HG03432 (cell line): ENCODE measurements at regions not wholly inside any gene's neighbourhood (a gene's known extent, or its start where the extent isn't known, plus 50 kb on each side); places are given as distances from the start of the nearest gene placed in this dataset.
A peak's percentile ranks its signal among the peaks of the same experiment; 100 is the strongest.
"Not testable (repeated sequence)": the region's sequence is repeated elsewhere in the genome, so short reads cannot be mapped to it uniquely, and the experiment has no call there.

Source experiments
- ATAC-seq: cut with Tn5 transposase; IDR thresholded peaks from one replicate; pipeline ENCODE4 v1.9.1; 2021; ENCODE audit warnings: mild to moderate bottlenecking, moderate library complexity; ENCODE audit not compliant: unreplicated experiment

GRCh38 chr21:16455526-16455925 is 725.7 kb downstream of the USP25 start:
- no peak for ATAC-seq

GRCh38 chr21:16455978-16456377 is 726.2 kb downstream of the USP25 start:
- no peak for ATAC-seq

GRCh38 chr21:16457498-16457897 is 727.7 kb downstream of the USP25 start:
- ATAC-seq = no peak

- ATAC-seq = no peak
Observed at GRCh38 chr21:16460936-16461335, 731.2 kb downstream of the USP25 start.

- ATAC-seq = not testable (repeated sequence)
Observed at GRCh38 chr21:16464211-16464889, 734.6 kb downstream of the USP25 start.

GRCh38 chr21:16468184-16468583 is 738.4 kb downstream of the USP25 start:
- ATAC-seq = no peak

GRCh38 chr21:16473988-16474387 is 744.2 kb downstream of the USP25 start:
- no peak for ATAC-seq

GRCh38 chr21:16476056-16476825 is 746.5 kb downstream of the USP25 start:
- no peak for ATAC-seq

- ATAC-seq = no peak
Observed at GRCh38 chr21:16488042-16488441, 758.3 kb downstream of the USP25 start.

- no peak for ATAC-seq
Observed at GRCh38 chr21:16492356-16492755, 762.6 kb downstream of the USP25 start.

- peak; percentile 62 for ATAC-seq
Observed at GRCh38 chr21:16492892-16493291, 763.1 kb downstream of the USP25 start.

- ATAC-seq = no peak
Observed at GRCh38 chr21:16496609-16497008, 766.8 kb downstream of the USP25 start.

GRCh38 chr21:16500271-16500670 is 770.5 kb downstream of the USP25 start:
- no peak for ATAC-seq

GRCh38 chr21:16502273-16502672 is 772.5 kb downstream of the USP25 start:
- no peak for ATAC-seq

GRCh38 chr21:16502897-16503296 is 773.1 kb downstream of the USP25 start:
- ATAC-seq = no peak

- ATAC-seq = no peak
Observed at GRCh38 chr21:16504281-16504680, 774.5 kb downstream of the USP25 start.

GRCh38 chr21:16504766-16505165 is 775.0 kb downstream of the USP25 start:
- ATAC-seq = no peak

- no peak for ATAC-seq
Observed at GRCh38 chr21:16509476-16509875, 779.7 kb downstream of the USP25 start.

GRCh38 chr21:16514316-16514715 is 784.5 kb downstream of the USP25 start:
- ATAC-seq = no peak

GRCh38 chr21:16517383-16517782 is 787.6 kb downstream of the USP25 start:
- ATAC-seq = no peak

- ATAC-seq = no peak
Observed at GRCh38 chr21:16519036-16519435, 789.3 kb downstream of the USP25 start.

- ATAC-seq = no peak
Observed at GRCh38 chr21:16519644-16520043, 789.9 kb downstream of the USP25 start.
